BJ (cell line): ENCODE measurements at regions not wholly inside any gene's neighbourhood (a gene's known extent, or its start where the extent isn't known, plus 50 kb on each side); places are given as distances from the start of the nearest gene placed in this dataset.

Experiments used
- CTCF ChIA-PET: fragments of 350-600 bp; formaldehyde crosslinking; extraction: SDS; loops from one replicate; lab custom pipeline; 2021; ENCODE audit warnings: antibody characterized with exemption, inconsistent platforms; lab: Yijun Ruan, JAX
- POLR2A ChIA-PET: fragments of 300-600 bp; sonication (Branson Sonifier 250); formaldehyde crosslinking; extraction: SDS; loops from one replicate; lab custom pipeline; 2021; ENCODE audit warnings: antibody characterized with exemption; lab: Charles Lee
- DNase-seq: peaks from one replicate; pipeline ENCODE4 v3.0.0-alpha.2; 2011; ENCODE audit warnings: low read depth
- H3K27me3 ChIP-seq: 2 replicates; pipeline ENCODE4 v1.6.0; 2011; ENCODE audit warnings: low read length; ENCODE audit not compliant: control insufficient read depth, insufficient read depth
- H3K36me3 ChIP-seq: 2 replicates; pipeline ENCODE4 v1.5.1; 2011; ENCODE audit warnings: low read length; ENCODE audit not compliant: control insufficient read depth, insufficient read depth
- H3K4me3 ChIP-seq: 2 replicates; pipeline ENCODE4 v1.5.1; 2011; ENCODE audit warnings: low read depth, mild to moderate bottlenecking, control low read depth, low read length
- TF ChIP-seq, protein P1 (sequence below): IDR thresholded peaks from 2 replicates; pipeline ENCODE4 v1.5.1; 2011; ENCODE audit warnings: low read depth, mild to moderate bottlenecking, control low read depth, inconsistent platforms, low read length, moderate library complexity; ENCODE audit not compliant: insufficient read depth

DNA sequence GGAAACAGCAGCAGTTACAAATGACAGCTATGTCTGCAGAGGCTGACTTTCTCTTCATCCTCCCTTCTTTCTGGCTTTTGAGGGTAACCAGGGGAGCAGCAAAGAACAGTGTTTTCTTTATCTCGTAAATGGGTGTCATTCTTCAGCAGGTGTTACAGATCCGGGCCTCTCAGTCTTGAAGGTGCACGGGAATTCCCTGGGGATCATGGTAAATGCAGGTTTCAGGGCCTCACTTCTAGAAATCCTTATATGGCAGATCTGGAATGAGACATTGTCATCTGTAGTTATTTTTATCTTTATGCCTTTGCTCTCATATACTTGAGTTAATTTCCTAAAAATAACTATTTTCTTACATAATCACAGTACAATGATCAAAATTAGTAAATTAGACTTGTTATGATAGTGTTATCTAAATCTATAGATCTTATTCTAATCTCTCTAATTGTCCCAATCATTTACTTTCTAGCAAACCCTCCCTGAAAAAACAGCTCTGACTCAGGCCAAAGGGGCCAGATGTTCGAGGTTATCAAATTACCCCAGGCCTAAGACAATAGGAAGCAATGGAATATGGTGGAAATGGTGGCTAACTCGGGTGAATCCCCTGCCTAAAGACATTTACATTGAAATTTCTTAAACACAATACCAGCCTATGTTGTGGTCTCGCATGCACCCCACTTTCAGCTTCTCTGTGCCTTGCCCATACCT is 145.0 kb downstream of the CAND1 start:
- CTCF ChIA-PET = interaction anchor here (0.8 to 2.8 kb wide), 11 partner anchors 11 to 253 kb away, joined by 3 to 26 read pairs (median 4); no protein-coding TSS in a partner anchor
- Histone ChIP-seq H3K36me3 (no peaks in the 10 kb centered on the region), H3K4me3 (no peak overlapping the region), H3K27me3 (no peaks in the 10 kb centered on the region)
- no peak for DNase-seq
- TF ChIP-seq, protein P1, sequence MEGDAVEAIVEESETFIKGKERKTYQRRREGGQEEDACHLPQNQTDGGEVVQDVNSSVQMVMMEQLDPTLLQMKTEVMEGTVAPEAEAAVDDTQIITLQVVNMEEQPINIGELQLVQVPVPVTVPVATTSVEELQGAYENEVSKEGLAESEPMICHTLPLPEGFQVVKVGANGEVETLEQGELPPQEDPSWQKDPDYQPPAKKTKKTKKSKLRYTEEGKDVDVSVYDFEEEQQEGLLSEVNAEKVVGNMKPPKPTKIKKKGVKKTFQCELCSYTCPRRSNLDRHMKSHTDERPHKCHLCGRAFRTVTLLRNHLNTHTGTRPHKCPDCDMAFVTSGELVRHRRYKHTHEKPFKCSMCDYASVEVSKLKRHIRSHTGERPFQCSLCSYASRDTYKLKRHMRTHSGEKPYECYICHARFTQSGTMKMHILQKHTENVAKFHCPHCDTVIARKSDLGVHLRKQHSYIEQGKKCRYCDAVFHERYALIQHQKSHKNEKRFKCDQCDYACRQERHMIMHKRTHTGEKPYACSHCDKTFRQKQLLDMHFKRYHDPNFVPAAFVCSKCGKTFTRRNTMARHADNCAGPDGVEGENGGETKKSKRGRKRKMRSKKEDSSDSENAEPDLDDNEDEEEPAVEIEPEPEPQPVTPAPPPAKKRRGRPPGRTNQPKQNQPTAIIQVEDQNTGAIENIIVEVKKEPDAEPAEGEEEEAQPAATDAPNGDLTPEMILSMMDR = no peak
- POLR2A ChIA-PET = interaction anchor here (1.1 kb wide), 1 partner anchor 11 kb away, joined by 3 read pairs; no protein-coding TSS in a partner anchor

DNA sequence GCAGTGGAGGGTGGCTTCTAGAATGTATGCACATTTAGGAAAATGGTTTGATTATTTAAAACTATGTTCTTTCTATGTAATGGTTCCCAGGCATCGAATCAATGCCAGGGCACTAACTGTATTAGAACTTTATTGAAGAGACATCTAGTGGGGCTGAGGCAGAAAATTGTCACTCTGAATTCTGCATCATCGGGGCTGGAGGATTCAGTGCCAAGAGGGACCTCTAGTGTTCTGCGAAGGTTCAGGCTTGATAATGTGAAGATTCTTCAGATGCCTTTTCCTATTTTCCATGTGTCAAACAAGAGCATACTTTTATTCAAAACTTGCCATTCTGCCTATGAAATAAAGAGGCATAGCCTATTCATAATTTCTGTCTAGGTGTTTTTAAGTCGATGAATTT is 146.3 kb downstream of the CAND1 start:
- TF ChIP-seq, protein P1 = peak; percentile 59
- Histone ChIP-seq H3K36me3 (no peaks in the 10 kb centered on the region), H3K4me3 (no peak overlapping the region), H3K27me3 (no peaks in the 10 kb centered on the region)
- CTCF ChIA-PET = interaction anchor here (1.7 to 2.0 kb wide), 2 partner anchors 10 to 11 kb away, joined by 4 read pairs; no protein-coding TSS in a partner anchor
- DNase-seq = no peak
- POLR2A ChIA-PET = no interaction called here

DNA sequence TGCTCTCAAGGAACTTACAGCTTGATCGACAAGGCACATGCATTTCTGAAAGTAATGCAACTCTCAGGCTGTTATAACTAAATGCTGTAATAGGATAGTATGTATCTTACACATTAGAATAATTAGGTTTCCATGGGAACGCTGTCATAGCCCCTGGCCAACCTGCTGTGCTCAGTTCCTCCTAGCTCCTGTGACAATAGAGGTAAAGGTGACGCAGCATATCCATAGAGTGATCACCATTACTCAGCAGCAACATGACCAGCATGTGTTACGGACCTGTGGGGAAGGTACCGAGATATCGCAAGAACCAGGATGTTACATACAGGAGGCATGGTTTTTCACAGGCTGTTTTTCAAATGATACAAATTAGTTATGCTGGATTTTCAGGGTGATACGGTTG is 150.7 kb downstream of the CAND1 start:
- TF ChIP-seq, protein P1 = no peak
- Histone ChIP-seq H3K36me3 (no peaks in the 10 kb centered on the region), H3K27me3 (no peaks in the 10 kb centered on the region), H3K4me3 (no peak overlapping the region)
- ChIA-PET CTCF (interaction anchor here (0.8 kb wide), 1 partner anchor 64 kb away, joined by 3 read pairs; no protein-coding TSS in a partner anchor), POLR2A (no interaction called here)
- DNase-seq = no peak

DNA sequence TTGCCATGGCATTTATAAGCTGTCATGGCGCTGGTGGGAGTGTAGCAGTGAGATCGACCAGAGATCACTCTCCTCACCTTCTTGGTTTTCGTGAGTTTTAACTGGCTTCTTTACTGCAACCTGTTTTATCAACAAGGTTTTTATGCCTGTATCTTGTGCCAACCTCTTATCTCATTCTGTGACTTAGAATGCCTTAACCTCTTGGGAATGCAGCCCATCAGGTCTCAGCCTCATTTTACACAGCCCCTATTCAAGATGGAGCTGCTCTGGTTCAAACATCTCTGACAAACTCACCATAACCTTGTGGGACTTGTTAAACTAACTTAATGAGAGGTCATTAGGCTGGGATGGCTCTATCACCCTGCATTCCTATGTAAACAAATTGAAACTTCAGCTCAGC is 151.3 kb downstream of the CAND1 start:
- TF ChIP-seq, protein P1 = no peak
- ChIA-PET POLR2A (no interaction called here), CTCF (interaction anchor here (1.0 kb wide), 1 partner anchor 20 kb away, joined by 4 read pairs; no protein-coding TSS in a partner anchor)
- no peaks in the 10 kb centered on the region for H3K36me3 ChIP-seq
- H3K27me3 ChIP-seq = no peaks in the 10 kb centered on the region
- DNase-seq = no peak
- H3K4me3 ChIP-seq = no peak overlapping the region

DNA sequence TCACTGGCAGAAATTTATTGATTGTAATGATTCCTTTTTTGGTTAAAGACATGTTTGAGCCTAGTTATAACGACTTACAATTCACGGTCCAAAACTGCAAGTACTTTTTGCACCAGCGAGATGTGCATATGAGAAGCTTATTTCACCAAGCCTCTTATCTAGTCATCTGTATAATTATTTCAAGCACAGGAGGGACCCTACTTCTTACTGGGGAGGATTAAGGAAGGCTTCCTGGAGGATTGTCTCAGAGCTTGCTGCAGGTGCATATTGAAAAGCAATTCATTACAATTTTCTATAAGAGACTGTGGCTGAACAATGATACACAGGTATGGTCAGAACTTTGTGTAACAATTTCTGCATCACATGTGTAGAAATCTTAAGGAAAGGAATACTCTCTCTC is 152.9 kb downstream of the CAND1 start:
- no peaks in the 10 kb centered on the region for H3K27me3 ChIP-seq
- TF ChIP-seq, protein P1 = no peak
- DNase-seq = no peak
- ChIA-PET CTCF (interaction anchor here (1.1 to 1.4 kb wide), 3 partner anchors 8 to 68 kb away, joined by 3 to 4 read pairs (median 3); no protein-coding TSS in a partner anchor), POLR2A (no interaction called here)
- H3K36me3 ChIP-seq = no peaks in the 10 kb centered on the region
- H3K4me3 ChIP-seq = no peak overlapping the region
